MCF 10A (cell line): ENCODE measurements at regions not wholly inside any gene's neighbourhood (a gene's known extent, or its start where the extent isn't known, plus 50 kb on each side); places are given as distances from the start of the nearest gene placed in this dataset.

ENCODE experiments used
- BruUV-seq: library from RNA; stranded (reverse); fragments of 400-500 nt; replicated peaks from 2 replicates; lab custom pipeline; 2021; lab: Mats Ljungman, UMichigan
- CTCF ChIA-PET: fragments of 300-600 bp; sonication (Branson Sonifier 250); formaldehyde crosslinking; extraction: SDS; loops from one replicate; lab custom pipeline; 2021; ENCODE audit warnings: antibody characterized with exemption, inconsistent platforms; lab: Yijun Ruan, JAX
- POLR2A ChIA-PET: fragments of 300-600, 350-650 bp; sonication (Branson Sonifier 250); formaldehyde crosslinking; extraction: SDS; loops from one replicate; lab custom pipeline; 2020; ENCODE audit warnings: antibody characterized with exemption, inconsistent platforms; lab: Yijun Ruan, JAX
- DNase-seq: peaks from one replicate; pipeline ENCODE4 v3.0.0-alpha.2; 2018; ENCODE audit not compliant: unreplicated experiment
- H3K27ac Mint-ChIP-seq: one replicate; pipeline ENCODE4 v1.8.0; 2022; ENCODE audit warnings: mild to moderate bottlenecking, low read depth, mixed read lengths; ENCODE audit not compliant: unreplicated experiment
- H3K27me3 Mint-ChIP-seq: one replicate; pipeline ENCODE4 v1.8.0; 2022; ENCODE audit warnings: mixed read lengths; ENCODE audit not compliant: insufficient read depth, unreplicated experiment
- H3K36me3 Mint-ChIP-seq: one replicate; pipeline ENCODE4 v1.8.0; 2022; ENCODE audit warnings: mild to moderate bottlenecking, moderate library complexity, mixed read lengths; ENCODE audit not compliant: insufficient read depth, unreplicated experiment
- H3K4me1 Mint-ChIP-seq: one replicate; pipeline ENCODE4 v1.8.0; 2022; ENCODE audit warnings: mixed read lengths; ENCODE audit not compliant: insufficient read depth, unreplicated experiment
- H3K4me3 Mint-ChIP-seq: one replicate; pipeline ENCODE4 v1.8.0; 2022; ENCODE audit warnings: mild to moderate bottlenecking, moderate library complexity, mixed read lengths; ENCODE audit not compliant: unreplicated experiment
- H3K9me3 Mint-ChIP-seq: one replicate; pipeline ENCODE4 v1.8.0; 2022; ENCODE audit warnings: mixed read lengths; ENCODE audit not compliant: unreplicated experiment
- intact Hi-C: fragments of 100-400 bp; cut with micrococcal nuclease; formaldehyde crosslinking; loops from 2 replicates; pipeline ENCODE4 v1.14.1; 2022
- TF ChIP-seq, protein P1 (sequence below): fragments of 200-600 bp; IDR thresholded peaks from one replicate; pipeline ENCODE4 v1.8.0; 2022; ENCODE audit warnings: antibody characterized with exemption, mild to moderate bottlenecking; ENCODE audit not compliant: unreplicated experiment

DNA sequence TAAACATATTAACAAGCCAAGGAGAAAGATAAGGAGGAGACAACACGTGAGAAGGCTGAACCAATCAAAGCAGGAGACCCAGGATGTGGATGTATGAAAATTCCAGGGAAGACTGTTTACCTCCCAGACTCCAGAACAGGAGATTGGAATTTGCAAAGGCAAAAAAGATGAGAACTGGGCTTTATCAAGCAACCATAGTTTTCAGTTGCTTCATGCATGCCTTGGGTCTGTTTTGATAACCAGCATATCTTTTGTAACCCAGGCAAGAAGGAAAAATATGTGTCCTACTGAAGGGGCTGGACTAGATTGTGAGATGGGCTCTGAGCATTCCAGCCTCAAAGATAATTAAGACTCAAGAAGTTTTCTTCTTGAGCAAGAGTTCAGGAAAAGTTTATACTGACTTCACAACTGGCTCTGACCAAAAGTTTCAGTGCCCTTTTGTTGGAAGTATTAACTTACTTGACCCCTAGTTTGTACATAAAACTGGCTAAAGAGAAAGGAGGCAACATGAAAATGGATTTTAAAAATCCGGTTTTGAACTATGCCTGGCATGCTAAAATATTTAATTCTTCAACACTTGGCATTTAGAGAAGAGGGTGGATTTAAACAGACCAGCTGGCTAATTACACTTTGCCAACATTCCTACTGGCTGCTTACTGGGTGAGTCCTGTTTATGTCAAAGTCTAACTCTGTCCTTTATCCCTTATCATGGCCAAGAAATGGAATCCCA, 79.3 kb upstream of the CD28 start:
- intact Hi-C loops, result no loop called here
- Mint-ChIP-seq H3K9me3 (no peaks in the 10 kb centered on the region), H3K4me3 (no peak overlapping the region), H3K36me3 (no peaks in the 10 kb centered on the region), H3K27ac (no peak overlapping the region), H3K27me3 (no peaks in the 10 kb centered on the region), H3K4me1 (peaks cover 7% of the 10 kb centered on the region)
- POLR2A ChIA-PET, result interaction anchor here (1.6 kb wide), 1 partner anchor 22 kb away, joined by 3 read pairs; no protein-coding TSS in a partner anchor
- no TSS peak for BruUV-seq
- CTCF ChIA-PET, result interaction anchor here (0.6 to 0.8 kb wide), 3 partner anchors 18 to 1068 kb away, joined by 3 to 6 read pairs (median 3); no protein-coding TSS in a partner anchor
- TF ChIP-seq, protein P1, sequence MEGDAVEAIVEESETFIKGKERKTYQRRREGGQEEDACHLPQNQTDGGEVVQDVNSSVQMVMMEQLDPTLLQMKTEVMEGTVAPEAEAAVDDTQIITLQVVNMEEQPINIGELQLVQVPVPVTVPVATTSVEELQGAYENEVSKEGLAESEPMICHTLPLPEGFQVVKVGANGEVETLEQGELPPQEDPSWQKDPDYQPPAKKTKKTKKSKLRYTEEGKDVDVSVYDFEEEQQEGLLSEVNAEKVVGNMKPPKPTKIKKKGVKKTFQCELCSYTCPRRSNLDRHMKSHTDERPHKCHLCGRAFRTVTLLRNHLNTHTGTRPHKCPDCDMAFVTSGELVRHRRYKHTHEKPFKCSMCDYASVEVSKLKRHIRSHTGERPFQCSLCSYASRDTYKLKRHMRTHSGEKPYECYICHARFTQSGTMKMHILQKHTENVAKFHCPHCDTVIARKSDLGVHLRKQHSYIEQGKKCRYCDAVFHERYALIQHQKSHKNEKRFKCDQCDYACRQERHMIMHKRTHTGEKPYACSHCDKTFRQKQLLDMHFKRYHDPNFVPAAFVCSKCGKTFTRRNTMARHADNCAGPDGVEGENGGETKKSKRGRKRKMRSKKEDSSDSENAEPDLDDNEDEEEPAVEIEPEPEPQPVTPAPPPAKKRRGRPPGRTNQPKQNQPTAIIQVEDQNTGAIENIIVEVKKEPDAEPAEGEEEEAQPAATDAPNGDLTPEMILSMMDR, result no peak
- DNase-seq, result no peak

DNA sequence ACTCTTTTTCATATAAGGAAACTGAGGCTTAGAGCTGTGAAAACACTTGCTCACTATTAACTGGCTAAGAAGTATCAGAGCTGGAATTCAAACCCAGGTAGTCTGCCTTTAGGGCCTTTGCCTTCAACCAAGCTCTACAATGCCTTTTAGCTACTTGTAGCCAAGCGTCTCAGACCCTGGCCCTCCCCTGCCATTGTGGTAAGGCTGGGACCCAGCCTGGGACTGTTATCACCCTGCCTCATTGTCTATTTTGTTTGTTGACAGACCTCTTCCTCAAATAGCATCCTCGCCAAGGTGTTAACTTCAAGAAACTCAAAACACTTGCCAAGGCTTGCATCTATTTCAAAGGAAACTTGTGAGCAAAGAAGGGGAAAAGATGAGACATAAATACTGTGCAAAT, 76.7 kb upstream of the CD28 start:
- ChIA-PET CTCF (interaction anchor here (1.4 kb wide), 1 partner anchor 14 kb away, joined by 5 read pairs; no protein-coding TSS in a partner anchor), POLR2A (no interaction called here)
- Mint-ChIP-seq H3K4me3 (no peak overlapping the region), H3K4me1 (no peaks in the 10 kb centered on the region), H3K9me3 (no peaks in the 10 kb centered on the region), H3K27ac (no peak overlapping the region), H3K27me3 (no peaks in the 10 kb centered on the region), H3K36me3 (no peaks in the 10 kb centered on the region)
- no peak for DNase-seq
- intact Hi-C loops, result no loop called here
- TF ChIP-seq, protein P1, result no peak
- BruUV-seq, result no TSS peak

DNA sequence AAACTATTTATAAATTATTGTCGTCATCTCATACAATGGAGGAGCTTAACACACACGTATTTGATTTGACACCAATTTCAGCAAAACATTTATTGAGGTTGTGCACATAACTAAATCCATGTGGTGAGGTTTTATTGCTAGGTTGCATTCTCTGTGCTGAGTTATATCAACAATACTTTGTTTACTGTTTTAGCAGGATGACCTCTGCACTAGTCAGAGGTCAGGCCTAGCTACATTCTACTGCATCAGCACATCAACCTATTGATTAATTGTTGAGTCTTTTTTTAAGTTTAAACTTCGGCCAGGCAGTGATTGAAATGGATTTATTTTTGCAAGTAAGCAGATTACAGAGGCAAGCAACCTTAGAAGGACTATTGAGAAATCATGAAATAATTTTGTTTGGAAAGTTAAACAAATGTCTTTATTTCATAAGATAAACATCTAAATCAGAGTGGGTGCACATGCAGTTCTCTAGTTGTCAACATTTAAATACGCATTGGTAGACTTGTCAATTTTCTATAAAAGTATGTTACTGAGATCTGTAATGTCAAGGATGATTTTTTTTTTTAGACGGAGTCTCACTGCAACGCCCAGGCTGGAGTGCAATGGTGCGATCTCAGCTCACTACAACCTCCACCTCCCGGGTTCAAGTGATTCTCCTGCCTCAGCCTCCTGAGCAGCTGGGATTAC, 75.2 kb upstream of the CD28 start:
- no peaks in the 10 kb centered on the region for H3K4me1 Mint-ChIP-seq
- DNase-seq, result no peak
- POLR2A ChIA-PET, result interaction anchor here (0.6 to 0.8 kb wide), 2 partner anchors 103 to 152 kb away, joined by 3 read pairs; no protein-coding TSS in a partner anchor
- no peaks in the 10 kb centered on the region for H3K27me3 Mint-ChIP-seq
- H3K9me3 Mint-ChIP-seq, result no peaks in the 10 kb centered on the region
- intact Hi-C loops, result no loop called here
- H3K4me3 Mint-ChIP-seq, result no peak overlapping the region
- BruUV-seq, result no TSS peak
- CTCF ChIA-PET, result interaction anchor here (0.9 kb wide), 1 partner anchor 16 kb away, joined by 3 read pairs; no protein-coding TSS in a partner anchor
- no peaks in the 10 kb centered on the region for H3K36me3 Mint-ChIP-seq
- TF ChIP-seq, protein P1, result no peak
- H3K27ac Mint-ChIP-seq, result no peak overlapping the region
